H1 (cell line): ENCODE measurements at regions not wholly inside any gene's neighbourhood (a gene's known extent, or its start where the extent isn't known, plus 50 kb on each side); places are given as distances from the start of the nearest gene placed in this dataset.

ENCODE experiments used
- ATF3 ChIP-seq: IDR thresholded peaks from 2 replicates; pipeline ENCODE4 v1.6.1; 2011; ENCODE audit warnings: low read depth, mild to moderate bottlenecking, low read length; ENCODE audit not compliant: insufficient read depth
- EP300 ChIP-seq, 2 experiments: IDR thresholded peaks; 1 replicate in 1 of 2; 2 replicates in 1 of 2; pipeline ENCODE4 v1.6.1; 2011 to 2012; ENCODE audit warnings: low read depth in 2 of 2, low read length in 2 of 2, mild to moderate bottlenecking in 2 of 2, borderline replicate concordance in 1 of 2, inconsistent platforms in 1 of 2, moderate library complexity in 1 of 2
- EZH2 ChIP-seq: fragments of 200-600 bp; sonication (generic); IDR thresholded peaks from 2 replicates; pipeline ENCODE4 v1.7.1; 2012; ENCODE audit warnings: low read depth, mild to moderate bottlenecking, moderate library complexity, low read length, inconsistent platforms; ENCODE audit not compliant: severe bottlenecking
- GTF2F1 ChIP-seq: IDR thresholded peaks from 2 replicates; pipeline ENCODE4 v1.6.1; 2012; ENCODE audit warnings: low read depth, low read length, improper control_type of control experiment, borderline replicate concordance
- JUND ChIP-seq: IDR thresholded peaks from 2 replicates; pipeline ENCODE4 v1.6.1; 2011; ENCODE audit warnings: mild to moderate bottlenecking, improper control_type of control experiment, low read length
- POLR2A ChIP-seq, 2 experiments: IDR thresholded peaks; 1 replicate in 1 of 2; 2 replicates in 1 of 2; pipeline ENCODE4 v1.6.1; 2011; ENCODE audit warnings: low read depth in 2 of 2, low read length in 2 of 2, mild to moderate bottlenecking in 2 of 2; ENCODE audit errors: control extremely low read depth in 1 of 2
- RFX5 ChIP-seq: IDR thresholded peaks from 2 replicates; pipeline ENCODE4 v1.6.1; 2011; ENCODE audit warnings: low read depth, low read length, improper control_type of control experiment, borderline replicate concordance
- TF ChIP-seq, protein P1 (sequence below), 3 experiments: IDR thresholded peaks; 1 replicate in 2 of 3; 2 replicates in 1 of 3; pipeline versions ENCODE4 v1.5.1 to v1.6.1; 2011; ENCODE audit warnings: low read length in 3 of 3, mild to moderate bottlenecking in 3 of 3, inconsistent platforms in 2 of 3, low read depth in 1 of 3, moderate library complexity in 1 of 3; ENCODE audit not compliant: insufficient read depth in 1 of 3; ENCODE audit errors: control extremely low read depth in 1 of 3

DNA sequence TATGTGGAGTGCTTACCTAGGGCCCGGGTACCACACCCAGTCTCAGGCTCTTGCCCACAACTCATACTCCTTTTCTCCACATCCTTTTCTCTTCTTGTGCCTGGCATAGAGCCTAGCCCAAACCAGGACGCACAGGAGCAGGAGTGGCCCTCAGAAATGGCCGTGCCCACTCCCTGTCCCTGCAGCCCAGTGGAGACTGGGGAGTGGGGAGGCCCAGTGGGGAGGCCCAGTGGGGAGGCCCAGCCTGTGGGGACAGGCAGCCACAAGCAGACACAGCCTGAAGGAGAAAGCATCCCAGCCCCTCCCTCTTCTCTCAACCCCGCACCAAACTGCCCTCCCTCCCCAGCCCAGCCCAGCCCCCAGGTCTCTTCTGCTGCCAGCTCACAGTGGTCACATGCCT lies 196.8 kb downstream of the KIF26A start:
- TF ChIP-seq ATF3 (no peak), POLR2A (IDR thresholded peaks at IDR 0.05; ENCODE audit: control extremely low read depth in 1 of 2, low read depth in 2 of 2, low read length in 2 of 2) (no peak), EZH2 (no peak), JUND (no peak), RFX5 (no peak), EP300 (IDR thresholded peaks at IDR 0.05; ENCODE audit: borderline replicate concordance in 1 of 2, low read depth in 2 of 2, low read length in 2 of 2) (no peak), GTF2F1 (no peak)
- TF ChIP-seq, protein P1, sequence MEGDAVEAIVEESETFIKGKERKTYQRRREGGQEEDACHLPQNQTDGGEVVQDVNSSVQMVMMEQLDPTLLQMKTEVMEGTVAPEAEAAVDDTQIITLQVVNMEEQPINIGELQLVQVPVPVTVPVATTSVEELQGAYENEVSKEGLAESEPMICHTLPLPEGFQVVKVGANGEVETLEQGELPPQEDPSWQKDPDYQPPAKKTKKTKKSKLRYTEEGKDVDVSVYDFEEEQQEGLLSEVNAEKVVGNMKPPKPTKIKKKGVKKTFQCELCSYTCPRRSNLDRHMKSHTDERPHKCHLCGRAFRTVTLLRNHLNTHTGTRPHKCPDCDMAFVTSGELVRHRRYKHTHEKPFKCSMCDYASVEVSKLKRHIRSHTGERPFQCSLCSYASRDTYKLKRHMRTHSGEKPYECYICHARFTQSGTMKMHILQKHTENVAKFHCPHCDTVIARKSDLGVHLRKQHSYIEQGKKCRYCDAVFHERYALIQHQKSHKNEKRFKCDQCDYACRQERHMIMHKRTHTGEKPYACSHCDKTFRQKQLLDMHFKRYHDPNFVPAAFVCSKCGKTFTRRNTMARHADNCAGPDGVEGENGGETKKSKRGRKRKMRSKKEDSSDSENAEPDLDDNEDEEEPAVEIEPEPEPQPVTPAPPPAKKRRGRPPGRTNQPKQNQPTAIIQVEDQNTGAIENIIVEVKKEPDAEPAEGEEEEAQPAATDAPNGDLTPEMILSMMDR (IDR thresholded peaks at IDR 0.05; ENCODE audit: control extremely low read depth in 1 of 3, insufficient read depth in 1 of 3, low read depth in 1 of 3, low read length in 3 of 3), result no peak
